HG03521 (cell line): ENCODE measurements at regions not wholly inside any gene's neighbourhood (a gene's known extent, or its start where the extent isn't known, plus 50 kb on each side); places are given as distances from the start of the nearest gene placed in this dataset.
"Not testable (repeated sequence)": the region's sequence is repeated elsewhere in the genome, so short reads cannot be mapped to it uniquely, and the experiment has no call there.

Experiments used
- ATAC-seq: cut with Tn5 transposase; IDR thresholded peaks from one replicate; pipeline ENCODE4 v1.9.1; 2021; ENCODE audit warnings: mild to moderate bottlenecking, moderate library complexity; ENCODE audit not compliant: unreplicated experiment

GRCh38 chr11:11220786-11221185 lies 132.3 kb downstream of the CSNK2A3 start:
- no peak for ATAC-seq

DNA sequence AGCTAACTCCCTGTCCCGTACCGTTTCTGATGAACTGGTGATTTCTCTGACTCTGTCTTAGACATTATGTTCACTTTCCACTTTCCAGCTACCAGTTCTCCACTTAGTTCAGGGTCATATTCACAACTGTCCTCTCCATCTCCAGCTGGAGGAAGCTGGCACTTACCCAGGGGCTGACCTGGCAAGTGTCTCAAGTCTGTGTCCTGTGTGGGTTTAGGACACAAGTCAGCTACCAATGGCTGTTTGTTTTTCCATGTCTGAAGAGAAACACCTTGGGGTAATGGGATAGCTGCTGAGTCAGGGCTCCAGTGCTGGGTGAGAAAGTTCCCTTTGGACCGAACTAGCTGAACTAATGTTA lies 134.4 kb downstream of the CSNK2A3 start:
- no peak for ATAC-seq

DNA sequence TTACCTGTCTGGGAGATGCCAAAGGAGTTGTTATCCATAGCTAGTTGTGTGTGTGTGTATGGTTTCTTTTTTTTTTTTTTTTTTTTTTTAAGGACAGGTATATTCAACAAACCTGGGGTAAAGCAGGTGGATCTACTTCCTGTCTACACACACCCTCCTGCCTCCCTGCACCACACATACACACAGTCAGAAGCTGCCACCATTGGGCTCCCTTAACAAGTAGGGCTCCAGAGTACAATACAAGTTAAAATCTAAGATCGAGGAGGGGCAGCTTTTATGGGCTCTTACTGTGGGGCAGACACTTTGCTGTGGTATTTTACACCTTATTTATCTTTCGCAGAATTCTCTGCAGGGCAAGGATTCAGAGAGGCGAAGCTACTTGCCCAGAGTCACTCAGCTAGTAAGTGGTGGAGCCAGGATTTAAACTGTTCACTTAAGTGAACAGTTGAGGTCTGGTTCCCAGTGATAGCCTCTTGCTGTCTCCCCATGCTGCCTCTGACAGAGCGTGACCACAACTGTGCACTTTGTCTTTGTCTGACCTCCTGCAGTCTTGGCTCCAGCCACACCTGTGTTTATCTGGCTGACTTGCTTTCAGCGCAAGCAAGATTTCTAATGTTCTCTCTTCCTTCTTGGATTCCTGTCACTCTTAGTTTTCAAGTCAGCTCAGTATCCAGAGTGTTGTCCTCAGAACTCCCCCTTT lies 135.0 kb downstream of the CSNK2A3 start:
- ATAC-seq: no peak

GRCh38 chr11:11217289-11217928 lies 135.6 kb downstream of the CSNK2A3 start:
- ATAC-seq: no peak

- no peak for ATAC-seq
Measured at GRCh38 chr11:11215944-11216343, 137.1 kb downstream of the CSNK2A3 start.

GRCh38 chr11:11215058-11215815 lies 137.8 kb downstream of the CSNK2A3 start:
- no peak for ATAC-seq

DNA sequence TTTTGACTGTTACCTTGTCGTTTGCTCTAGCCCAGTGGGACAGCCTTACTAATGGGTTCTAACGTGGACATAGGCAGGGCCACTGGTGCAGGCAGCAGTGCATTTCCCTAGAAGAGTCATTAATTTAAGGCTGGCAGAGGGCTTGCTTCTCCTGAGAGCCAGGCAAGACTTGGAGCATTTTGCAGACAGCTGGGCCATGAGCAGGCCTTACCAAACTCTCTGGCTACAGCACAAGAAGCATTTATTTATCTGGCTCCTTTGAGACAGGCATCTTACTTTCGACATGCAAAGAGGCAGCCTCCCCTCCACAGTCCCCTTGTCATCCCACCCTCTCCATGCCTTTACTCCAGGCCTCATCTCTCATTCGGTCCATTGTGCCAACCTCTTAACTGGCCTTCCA lies 139.9 kb downstream of the CSNK2A3 start:
- no peak for ATAC-seq

DNA sequence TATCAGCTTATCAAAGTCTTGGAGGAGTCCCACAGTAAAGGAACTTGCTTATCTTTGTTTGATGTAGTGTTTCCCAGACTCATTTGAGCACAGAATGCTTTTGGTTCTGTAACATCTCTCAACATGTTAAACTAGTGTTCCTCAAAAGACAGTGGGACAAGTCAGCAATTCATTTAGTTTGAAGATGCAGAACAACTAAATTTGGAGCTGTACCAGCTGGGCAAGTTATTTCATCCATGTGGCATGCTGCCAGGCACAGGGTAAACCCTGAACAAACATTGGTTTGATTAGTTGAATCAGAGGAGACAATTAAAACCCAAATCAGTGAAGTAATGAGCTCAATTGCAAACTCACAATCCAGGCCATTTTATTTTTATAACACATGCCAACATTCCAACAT lies 141.2 kb downstream of the CSNK2A3 start:
- no peak for ATAC-seq

GRCh38 chr11:11211186-11211585 lies 141.9 kb downstream of the CSNK2A3 start:
- no peak for ATAC-seq

GRCh38 chr11:11210446-11210845 lies 142.6 kb downstream of the CSNK2A3 start:
- ATAC-seq: no peak

DNA sequence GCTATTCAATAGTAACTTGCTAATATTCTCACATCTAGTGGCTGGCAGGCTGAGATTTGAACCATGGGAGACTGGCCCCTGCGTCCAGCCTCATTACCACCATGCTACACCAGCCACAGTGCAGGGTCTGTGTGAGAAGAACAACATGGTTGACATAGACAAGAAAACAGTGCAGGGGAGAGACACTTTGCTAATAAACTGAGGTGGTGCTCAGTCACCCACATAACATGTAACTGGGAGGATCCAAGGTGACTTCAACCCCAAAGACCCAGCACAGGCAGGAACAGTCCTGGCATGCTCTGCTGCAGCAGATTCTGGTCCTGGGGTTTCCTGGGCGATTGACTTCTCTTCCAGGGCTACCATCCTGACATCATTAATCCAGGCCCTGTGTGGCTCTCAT lies 143.1 kb downstream of the CSNK2A3 start:
- no peak for ATAC-seq

DNA sequence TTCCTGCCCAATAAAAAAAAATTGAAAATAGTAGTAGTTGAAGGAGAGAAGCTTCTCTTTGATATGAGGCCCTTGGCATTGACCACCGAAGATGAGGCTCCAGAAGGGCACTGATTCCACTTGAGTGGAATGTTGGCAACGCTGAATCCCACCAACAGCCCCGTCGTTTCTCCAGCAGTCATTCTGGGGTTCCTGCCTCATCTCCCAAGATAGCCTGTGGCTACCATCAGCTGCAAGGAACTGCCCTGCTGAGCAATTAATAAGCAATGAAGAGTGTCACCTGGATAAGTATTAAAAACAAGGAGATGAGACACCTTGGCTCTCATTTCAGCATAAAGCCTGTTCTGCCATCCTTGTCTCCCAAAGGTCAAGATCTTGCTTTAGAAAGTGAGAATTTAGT lies 144.1 kb downstream of the CSNK2A3 start:
- ATAC-seq: no peak

- ATAC-seq: no peak
Measured at GRCh38 chr11:11207428-11207827, 145.6 kb downstream of the CSNK2A3 start.

DNA sequence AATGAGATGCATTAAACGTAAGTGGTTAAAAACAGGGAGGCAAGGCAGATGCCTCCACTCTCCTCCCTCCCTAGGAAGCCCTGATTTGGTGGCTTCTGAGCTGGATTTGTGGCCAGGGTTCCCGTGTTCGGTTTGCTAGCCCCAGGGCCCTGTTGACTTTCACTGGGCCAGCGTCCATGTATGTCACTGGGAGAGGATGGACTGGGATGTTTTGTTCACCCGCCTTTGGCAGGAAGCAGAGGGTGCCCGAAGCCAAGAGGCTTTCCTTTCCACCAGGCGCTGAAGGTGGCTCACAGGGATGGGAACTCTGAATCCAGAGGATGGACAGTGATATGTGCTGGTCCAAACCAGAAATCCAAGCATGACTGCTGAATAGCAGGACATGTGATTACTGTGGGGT lies 146.6 kb downstream of the CSNK2A3 start:
- ATAC-seq: no peak

DNA sequence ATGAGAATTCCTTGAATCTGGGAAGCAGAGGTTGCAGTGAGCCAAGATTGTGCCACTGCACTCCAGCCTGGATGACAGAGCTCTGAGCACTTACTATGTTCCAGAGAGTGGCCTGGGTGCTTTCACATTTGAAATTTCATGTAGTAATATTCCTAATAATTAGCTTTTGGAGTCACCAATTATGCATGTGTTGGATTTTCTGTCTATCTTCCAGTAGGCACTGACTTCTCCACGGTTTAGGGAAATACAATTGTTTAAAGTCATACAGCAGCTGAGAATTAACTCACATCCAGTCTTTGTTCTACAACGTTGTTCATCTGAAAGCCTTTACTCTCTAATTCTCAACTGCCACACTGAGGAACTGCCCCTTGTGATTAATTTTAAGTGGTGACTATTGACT lies 150.2 kb downstream of the CSNK2A3 start:
- ATAC-seq: no peak

DNA sequence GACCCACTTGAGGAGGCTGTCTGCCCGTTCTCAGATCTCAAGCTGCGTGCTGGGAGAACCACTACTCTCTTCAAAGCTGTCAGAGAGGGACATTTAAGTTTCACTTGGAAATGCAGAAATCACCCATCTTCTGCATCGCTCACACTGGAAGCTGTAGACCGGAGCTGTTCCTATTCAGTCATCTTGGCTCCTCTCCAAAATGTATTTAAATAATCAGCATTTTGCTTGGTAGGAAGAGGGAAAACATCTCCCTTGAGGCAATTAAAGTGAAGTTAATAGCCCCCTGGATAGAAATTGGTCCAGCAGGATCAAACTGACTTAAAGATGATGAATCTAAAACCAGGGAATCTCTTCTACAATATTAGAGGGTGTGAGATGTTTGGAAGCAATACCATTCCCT lies 151.7 kb downstream of the CSNK2A3 start:
- ATAC-seq: not testable (repeated sequence)

DNA sequence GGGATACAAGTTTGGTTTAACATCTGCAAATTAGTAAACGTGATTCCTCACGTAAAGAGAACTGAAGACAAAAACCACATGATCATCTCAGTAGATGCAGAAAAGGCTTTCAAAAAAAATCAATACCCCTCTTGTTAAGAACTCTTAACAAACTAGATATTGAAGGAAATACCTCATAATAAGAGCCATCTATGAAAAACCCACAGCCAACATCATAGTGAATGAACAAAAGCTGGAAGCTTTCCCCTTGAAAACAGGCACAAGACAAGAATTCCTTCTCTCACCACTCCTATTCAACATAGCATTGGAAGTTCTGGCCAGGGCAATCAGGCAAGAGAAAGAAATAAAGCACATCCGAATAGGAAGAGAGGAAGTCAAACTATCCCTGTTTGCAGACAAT lies 160.5 kb downstream of the CSNK2A3 start:
- ATAC-seq: no peak

DNA sequence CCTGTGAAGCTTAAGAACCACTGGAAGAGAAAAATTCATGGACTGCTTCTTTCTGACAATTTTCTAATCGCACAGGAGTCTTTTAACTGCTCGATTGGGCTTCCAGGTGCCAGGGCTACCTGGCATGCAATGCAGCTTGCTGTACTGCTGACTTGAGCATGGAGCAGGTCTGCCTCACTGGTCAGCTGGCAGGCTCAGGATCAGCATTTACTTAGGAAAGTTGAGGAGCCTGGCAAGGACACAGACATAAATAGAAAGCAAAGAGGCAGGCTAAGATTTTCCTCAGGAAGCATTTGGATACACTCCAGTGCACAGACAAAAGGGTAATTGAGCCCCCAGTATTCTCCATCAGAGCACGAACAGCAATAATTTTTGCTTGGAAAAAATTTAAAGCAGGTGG lies 163.5 kb downstream of the CSNK2A3 start:
- no peak for ATAC-seq

- ATAC-seq: no peak
Measured at GRCh38 chr11:11186249-11186648, 166.8 kb downstream of the CSNK2A3 start.

DNA sequence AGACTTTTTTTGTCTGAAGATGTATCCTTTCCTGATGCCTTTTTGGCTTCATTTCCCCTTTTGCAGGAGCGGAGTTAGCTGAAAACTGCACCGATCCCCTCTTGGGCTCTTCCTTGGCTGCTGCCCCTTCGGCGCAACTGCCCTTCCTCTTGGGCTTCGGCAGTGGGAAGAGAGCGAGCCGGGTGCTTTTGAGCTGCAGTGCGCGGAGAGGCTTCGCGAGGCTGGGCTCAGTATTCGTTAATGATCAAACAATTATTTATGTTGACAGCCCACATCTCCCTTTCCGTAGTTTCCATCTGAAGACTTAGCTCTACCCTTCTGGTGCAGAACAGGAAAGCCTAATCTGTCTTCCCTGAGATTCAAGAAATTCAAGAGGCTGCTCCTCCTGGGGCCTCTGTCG lies 170.8 kb downstream of the CSNK2A3 start:
- ATAC-seq: no peak

DNA sequence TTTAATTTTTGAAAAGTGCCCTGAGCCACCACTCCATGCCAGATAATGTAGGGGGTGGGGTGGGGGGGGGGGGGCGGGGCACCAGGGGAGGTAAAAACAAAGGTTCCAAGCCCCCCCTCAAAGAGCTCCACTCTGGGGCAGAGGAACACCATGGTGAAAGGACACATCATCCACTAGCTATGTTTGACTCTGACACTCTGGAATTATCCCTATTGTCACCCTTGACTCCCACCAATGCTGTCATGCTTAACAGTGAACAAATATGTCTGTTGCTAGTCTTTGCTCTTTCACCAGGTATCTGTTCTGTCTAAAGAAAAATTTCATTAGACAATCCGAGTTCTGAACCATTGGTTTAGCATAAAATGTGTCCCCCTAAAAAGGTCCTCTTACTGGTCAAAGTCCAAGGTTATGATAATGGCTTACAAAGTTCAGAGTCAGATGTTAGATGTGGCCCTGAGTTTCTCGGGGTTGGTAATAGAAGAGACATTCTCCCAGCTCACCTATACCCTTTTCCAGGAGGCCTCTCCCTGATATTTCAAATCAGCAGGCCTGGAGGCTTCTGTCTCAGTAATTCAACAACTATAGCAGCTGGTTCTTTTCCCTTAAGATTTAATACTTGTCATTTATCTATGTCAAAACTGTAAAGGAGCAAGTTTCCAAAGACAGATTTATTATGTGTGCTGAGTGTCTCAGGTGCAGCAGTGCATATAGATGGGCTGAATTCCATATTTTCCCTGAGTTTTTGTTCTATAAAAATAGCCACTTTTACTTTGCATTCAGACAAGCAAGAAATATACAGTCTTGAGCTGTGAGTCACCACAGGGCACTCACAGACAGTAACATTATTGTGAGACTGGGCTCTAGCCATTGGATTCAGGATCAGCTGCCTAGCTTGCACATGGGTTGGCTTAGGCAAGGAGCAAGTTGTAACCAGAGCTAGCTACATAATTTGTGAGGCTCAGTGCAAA lies 174.1 kb downstream of the CSNK2A3 start:
- no peak for ATAC-seq
